ENCODE measurements at regions not wholly inside any gene's neighbourhood (a gene's known extent, or its start where the extent isn't known, plus 50 kb on each side); places are given as distances from the start of the nearest gene placed in this dataset.

DNA sequence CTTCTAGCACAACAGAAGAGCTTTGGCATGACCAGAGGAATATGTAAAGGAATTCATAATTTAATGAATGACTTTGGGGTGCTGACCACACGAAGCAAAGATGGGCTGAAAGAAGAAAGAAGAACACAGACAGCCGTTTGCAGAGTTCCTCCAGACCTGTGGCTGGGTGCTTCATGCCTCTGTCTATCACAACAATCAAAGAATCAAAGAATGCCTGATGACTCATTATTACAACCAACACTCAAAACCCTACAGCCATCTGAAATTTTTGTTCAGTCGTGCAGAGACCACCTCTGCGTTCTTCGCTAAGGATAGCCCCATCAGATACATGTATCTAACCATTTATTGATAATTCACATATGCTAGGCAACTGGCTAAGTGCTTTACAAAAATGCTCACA, 129.0 kb upstream of the PRICKLE2 start:
- no peak for DNase-seq (ENCODE audit: low read depth)
- TF ChIP-seq, protein P1, sequence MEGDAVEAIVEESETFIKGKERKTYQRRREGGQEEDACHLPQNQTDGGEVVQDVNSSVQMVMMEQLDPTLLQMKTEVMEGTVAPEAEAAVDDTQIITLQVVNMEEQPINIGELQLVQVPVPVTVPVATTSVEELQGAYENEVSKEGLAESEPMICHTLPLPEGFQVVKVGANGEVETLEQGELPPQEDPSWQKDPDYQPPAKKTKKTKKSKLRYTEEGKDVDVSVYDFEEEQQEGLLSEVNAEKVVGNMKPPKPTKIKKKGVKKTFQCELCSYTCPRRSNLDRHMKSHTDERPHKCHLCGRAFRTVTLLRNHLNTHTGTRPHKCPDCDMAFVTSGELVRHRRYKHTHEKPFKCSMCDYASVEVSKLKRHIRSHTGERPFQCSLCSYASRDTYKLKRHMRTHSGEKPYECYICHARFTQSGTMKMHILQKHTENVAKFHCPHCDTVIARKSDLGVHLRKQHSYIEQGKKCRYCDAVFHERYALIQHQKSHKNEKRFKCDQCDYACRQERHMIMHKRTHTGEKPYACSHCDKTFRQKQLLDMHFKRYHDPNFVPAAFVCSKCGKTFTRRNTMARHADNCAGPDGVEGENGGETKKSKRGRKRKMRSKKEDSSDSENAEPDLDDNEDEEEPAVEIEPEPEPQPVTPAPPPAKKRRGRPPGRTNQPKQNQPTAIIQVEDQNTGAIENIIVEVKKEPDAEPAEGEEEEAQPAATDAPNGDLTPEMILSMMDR (conservative IDR thresholded peaks at IDR 0.05; ENCODE audit: low read depth, low read length), result no peak
- H3K4me3 ChIP-seq (ENCODE audit: low read depth, low read length), result no peak overlapping the region

DNA sequence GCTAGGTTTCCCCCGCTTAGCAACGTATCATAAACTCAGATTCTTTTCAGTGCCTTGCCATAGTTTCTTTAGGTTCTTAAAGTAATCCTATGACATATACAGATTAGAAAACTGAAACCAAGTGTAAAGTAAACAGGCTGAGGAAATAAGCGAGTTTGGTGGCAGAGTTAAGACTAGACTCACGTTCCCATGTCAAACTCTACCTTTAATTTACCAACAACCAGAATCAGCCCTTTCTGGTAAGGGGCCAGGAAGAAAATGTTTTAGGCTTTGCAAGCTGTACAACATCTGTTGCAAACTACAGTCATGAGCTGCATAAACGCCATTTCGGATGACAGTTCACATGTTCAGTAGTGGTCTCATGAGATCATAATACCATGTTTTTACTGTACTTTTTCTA, 128.0 kb upstream of the PRICKLE2 start:
- no peak overlapping the region for H3K4me3 ChIP-seq (ENCODE audit: low read depth, low read length)
- TF ChIP-seq, protein P1 (conservative IDR thresholded peaks at IDR 0.05; ENCODE audit: low read depth, low read length), result no peak
- no peak for DNase-seq (ENCODE audit: low read depth)

DNA sequence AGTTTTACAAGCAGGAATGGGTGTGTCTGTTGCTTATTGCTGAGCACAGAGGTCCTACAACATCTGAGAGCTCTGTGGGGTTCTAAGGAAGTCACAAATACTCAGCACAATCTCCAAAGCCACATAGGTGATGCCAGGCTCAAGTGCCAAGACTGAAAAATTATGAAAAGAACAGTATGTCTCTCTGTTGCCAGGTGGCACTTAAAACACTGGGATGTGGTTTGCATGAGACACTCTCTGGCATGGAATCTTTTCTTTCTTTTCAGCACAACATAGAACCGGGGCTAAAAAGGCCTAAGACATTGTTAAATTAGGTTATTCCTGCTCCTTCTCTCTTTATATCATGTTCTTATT, 127.3 kb upstream of the PRICKLE2 start:
- H3K4me3 ChIP-seq (ENCODE audit: low read depth, low read length), result no peak overlapping the region
- no peak for DNase-seq (ENCODE audit: low read depth)
- TF ChIP-seq, protein P1 (conservative IDR thresholded peaks at IDR 0.05; ENCODE audit: low read depth, low read length), result no peak

DNA sequence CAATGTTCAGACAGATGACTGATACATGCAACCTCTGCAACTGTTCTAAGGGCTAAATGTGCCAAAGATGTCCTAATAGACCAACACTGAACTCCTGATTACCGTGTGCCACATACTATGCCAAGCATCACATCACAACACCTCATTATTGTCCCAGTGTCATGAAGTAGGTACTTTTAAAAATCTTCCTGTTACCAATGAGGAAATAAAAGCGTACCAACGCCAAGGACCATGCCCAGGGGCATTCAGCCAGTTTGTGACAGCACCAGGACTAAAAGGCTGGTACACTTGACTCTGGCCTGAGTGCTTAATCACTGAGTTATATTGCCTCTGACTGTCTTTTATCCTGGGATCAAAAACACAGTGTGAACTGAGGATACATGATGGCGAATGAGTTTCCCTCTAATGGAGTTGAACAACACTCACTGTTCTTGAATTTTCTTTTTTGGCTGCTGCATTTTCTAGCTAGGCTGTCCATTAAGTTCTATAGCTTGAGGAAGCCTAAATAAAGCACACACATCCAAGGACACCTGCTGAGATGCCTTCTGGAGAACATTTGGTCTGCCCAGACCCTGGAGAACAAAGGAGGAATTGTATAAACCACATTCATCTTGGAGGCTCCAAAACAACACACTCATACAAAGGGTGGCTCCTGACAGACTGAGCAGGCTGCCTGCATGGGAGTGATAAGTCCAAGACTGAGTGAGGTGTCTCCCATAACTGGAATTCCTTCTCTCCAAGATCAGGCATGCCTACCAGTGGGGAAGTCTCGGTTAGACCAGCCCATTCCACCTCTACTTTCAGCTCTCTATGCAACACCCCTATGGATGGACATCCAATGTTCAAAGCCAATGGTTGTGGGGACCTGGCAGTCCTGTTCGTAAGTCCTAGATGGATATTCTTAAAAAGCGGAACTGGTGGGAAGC, 126.7 kb upstream of the PRICKLE2 start:
- TF ChIP-seq, protein P1 (conservative IDR thresholded peaks at IDR 0.05; ENCODE audit: low read depth, low read length), result no peak
- no peak overlapping the region for H3K4me3 ChIP-seq (ENCODE audit: low read depth, low read length)
- DNase-seq (ENCODE audit: low read depth), result no peak

DNA sequence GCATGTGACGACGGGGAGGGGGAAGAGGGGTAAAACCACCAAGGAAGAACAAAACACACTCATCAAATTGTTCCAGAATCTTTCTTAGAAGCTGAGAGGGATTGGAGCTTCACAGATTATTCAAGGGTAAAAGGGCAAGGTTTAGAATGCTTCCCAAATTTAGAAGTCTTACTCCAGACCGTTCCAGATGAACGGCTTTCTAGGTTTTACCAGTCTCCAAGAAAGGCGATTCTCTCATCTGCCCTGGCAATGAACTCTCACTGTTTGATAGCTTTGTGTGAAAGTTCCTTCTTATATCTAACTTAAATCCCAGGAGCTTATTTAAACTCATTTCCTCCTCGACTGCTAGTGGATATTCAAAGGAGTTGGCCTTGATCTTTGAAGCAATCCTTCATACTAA, 124.3 kb upstream of the PRICKLE2 start:
- TF ChIP-seq, protein P1 (conservative IDR thresholded peaks at IDR 0.05; ENCODE audit: low read depth, low read length), result no peak
- no peak overlapping the region for H3K4me3 ChIP-seq (ENCODE audit: low read depth, low read length)
- DNase-seq (ENCODE audit: low read depth), result no peak

DNA sequence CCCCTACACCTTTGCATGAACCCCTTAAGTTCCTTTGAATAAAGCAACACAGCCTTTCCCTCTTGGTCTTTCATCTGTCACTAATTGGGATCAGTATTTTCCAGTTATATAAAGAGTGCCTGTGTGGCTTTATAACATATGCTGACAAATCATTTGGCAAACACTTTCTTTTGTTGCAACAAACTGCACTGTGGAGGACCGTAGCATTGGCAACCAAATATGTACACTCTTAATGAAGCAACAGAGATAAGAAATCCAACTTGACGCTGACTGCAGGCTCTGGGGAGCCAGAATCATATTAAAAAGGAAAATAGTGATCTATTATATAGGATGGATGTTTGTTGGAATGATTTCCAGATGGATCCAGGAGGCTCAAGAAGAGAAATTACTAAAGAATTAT, 120.1 kb upstream of the PRICKLE2 start:
- TF ChIP-seq, protein P1 (conservative IDR thresholded peaks at IDR 0.05; ENCODE audit: low read depth, low read length), result no peak
- no peak overlapping the region for H3K4me3 ChIP-seq (ENCODE audit: low read depth, low read length)
- no peak for DNase-seq (ENCODE audit: low read depth)

DNA sequence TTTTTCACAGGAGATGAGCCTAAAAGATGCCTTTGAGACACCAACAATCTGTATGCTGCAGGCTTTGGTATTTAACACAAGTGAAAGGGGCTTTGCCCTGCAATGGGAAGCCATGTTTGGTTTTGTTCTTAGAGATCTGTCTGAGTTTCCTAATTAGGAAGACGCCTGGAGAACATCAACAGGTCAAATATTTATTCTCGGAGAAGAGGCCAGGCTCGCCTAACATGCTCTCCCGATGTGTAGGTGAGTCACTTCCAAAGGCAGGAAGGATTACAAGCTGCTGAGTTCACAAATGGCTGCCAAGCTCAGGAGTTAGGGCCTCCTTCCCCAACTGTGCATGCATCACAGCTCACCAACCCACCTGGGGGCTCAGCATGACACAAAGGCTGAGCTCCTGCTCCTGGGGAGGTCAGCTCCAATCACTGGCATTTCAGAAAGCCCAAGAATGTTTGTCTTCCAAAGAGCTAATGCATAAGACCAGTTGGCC, 119.5 kb upstream of the PRICKLE2 start:
- no peak overlapping the region for H3K4me3 ChIP-seq (ENCODE audit: low read depth, low read length)
- no peak for DNase-seq (ENCODE audit: low read depth)
- TF ChIP-seq, protein P1 (conservative IDR thresholded peaks at IDR 0.05; ENCODE audit: low read depth, low read length), result no peak

Measured in epithelial cell of proximal tubule (primary cell).